Stimulated activated CD4-positive, alpha-beta T cell treated with anti-CD3 and anti-CD28 coated beads, TNF-alpha, amount 100 ng/mL, for 24 hours (primary cell): ENCODE measurements at regions not wholly inside any gene's neighbourhood (a gene's known extent, or its start where the extent isn't known, plus 50 kb on each side); places are given as distances from the start of the nearest gene placed in this dataset.

Experiments
- DNase-seq, 3 experiments: peaks; one replicate each; pipeline ENCODE4 v3.0.0-alpha.2; 2020; ENCODE audit warnings: low read depth in 3 of 3

- DNase-seq = no peak
Measured at GRCh38 chr2:172658945-172659344, 76.7 kb upstream of the RAPGEF4 start.

GRCh38 chr2:172662099-172662498 lies 73.5 kb upstream of the RAPGEF4 start:
- no peak for DNase-seq

DNA sequence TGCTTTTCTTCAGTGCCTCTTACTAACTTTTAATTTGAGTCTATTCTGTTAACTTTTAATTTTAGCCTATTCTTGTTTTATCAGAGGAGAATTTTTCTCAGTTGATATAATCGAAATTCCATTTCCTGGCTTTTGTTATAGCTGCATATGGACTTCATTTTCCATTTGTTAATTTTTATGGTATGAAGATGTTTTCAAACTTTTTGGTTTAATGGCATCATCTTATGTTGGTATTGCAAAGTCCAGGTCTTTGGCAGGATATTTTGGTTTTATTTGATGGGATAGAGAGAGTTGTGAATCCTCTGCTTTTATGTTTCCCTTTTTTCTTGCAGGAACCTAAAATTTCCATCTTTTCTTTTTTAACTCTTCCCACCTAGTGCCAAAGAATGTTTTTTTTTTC lies 70.9 kb upstream of the RAPGEF4 start:
- DNase-seq = no peak

GRCh38 chr2:172667581-172668325 lies 67.9 kb upstream of the RAPGEF4 start:
- DNase-seq = no peak

DNA sequence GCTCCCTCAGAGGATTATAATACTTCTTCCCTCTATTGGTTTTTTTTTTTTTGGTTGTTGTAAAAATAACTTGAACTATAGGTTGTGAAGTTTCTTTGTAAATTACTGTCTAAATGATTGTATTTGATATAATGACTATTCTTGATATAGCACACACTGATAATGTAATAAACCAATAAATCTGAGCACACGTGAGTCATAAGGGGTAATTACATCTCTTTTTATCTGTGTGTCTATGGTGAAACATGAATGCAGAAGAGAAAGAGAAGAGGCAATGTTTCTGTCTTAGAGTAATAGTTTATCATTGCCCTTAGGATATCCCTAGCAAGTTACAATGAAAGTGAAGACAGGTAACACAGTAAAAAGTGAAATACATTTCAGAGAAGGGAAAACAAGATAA lies 64.1 kb upstream of the RAPGEF4 start:
- DNase-seq = no peak

GRCh38 chr2:172672114-172672513 lies 63.5 kb upstream of the RAPGEF4 start:
- no peak for DNase-seq

DNA sequence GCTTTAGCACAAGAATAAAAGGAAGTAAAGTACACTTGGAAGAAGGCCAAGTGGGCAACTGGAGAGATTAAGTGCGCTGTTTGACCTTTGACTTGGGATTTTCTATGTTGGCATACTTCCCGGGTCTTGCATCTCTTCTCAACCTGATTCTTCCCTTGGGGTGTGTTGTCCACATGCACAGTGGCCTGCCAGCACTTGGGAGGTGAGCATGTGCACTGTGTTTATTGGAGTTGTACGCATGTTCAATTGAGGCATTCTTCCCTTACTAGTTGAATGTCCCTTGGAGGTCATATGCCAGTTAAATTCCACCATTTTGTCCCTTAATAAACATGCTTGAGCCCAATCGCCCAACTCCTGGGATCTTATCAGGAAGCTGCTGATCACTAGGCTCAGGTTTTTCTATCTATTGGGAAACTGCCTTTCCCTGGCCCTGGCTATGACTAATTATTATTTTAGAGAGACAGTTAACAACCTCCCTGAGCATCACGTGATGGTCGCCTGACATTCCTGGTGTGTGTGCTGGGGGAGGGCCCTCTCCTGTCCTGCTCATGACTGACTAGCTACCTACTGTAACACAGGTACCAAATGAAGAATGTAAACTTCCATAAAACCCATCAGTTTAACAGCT lies 62.5 kb upstream of the RAPGEF4 start:
- DNase-seq = no peak

DNA sequence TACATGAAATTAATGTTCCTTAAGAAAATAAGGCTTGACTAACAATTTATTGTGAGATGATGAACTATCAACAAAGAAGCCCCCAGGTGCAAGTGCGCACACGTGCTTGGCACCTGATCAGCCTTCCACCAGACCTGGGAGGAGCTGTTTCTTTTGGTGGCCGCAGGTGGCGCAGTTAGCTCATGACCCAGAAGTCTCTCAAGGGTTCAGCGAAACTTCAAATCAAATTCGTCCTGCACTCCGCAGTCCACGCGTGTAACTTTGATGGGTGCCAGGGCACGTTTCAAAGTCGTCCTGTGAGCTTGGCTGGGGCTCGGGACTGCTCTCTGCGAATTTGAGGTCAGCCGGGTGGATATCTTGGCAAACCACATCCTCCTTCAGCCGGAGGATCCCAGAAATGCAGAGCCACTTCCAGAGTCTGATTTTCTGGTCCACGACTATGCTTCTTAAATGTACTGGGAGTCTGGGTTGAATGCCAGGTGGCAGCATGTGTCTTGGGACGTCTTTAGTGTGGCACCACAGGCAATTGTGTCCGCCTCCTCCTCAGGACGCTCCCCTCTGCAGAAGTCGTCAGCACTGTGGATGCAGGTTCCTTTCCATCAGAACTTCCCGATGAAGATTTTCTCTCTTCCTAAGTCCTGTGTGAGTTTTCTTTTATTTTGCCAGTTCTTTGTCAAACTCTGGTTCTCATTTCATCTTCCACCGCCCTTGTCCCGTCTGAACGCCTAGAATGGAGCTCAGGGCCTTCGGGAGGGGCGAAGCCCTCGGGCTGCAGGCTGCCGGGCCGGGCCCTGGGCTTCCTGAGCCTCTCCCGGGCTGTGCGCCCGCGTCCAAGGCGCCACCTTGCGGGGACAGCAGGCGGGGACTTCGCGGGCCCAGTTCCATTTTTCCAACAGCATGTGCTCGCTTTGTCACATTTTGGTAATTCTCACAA lies 61.3 kb upstream of the RAPGEF4 start:
- peak in 2 of 3 experiments; percentile 14 to 34 for DNase-seq

GRCh38 chr2:172674968-172675303 lies 60.7 kb upstream of the RAPGEF4 start:
- no peak for DNase-seq

GRCh38 chr2:172677363-172677762 lies 58.3 kb upstream of the RAPGEF4 start:
- no peak for DNase-seq

GRCh38 chr2:172680436-172681068 lies 55.1 kb upstream of the RAPGEF4 start:
- DNase-seq = no peak

GRCh38 chr2:172685467-172685866 lies 50.2 kb upstream of the RAPGEF4 start:
- no peak for DNase-seq
